ENCODE measurements at regions not wholly inside any gene's neighbourhood (a gene's known extent, or its start where the extent isn't known, plus 50 kb on each side); places are given as distances from the start of the nearest gene placed in this dataset.
"Not testable (repeated sequence)": the region's sequence is repeated elsewhere in the genome, so short reads cannot be mapped to it uniquely, and the experiment has no call there.

DNA sequence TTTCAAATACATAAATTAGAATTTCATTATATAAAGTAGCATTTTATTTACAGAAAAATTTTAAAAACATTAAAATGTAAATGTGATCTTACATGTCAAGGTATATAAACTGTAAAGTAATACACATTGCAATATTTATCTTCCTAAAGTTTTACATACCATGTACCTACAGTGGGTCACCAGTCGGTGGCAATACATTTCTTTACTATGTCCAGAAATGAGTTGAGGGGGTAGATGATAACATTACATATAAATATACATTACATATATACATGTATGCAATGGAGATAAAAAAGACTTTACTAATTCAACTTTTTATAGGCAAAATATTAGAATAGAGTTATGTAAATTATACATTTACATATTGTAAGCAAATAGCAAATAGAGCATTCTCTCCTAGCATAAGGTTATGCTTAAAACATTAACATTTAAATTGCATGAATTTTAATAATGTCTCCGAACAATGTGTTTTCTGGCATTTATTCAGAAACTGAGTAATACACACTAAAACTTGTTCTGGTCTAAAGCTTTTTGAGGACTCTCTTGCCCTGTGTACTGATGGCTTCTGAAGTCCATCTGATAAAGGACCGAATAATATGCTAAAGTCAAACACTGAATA lies 93.3 kb upstream of the NLGN1 start:
- in situ Hi-C loops (cut with MboI) = no loop called here
- H3K9me3 ChIP-seq (ENCODE audit: low read depth) = no peaks in the 10 kb centered on the region
- H3K9me2 ChIP-seq (ENCODE audit: insufficient read depth) = no peaks in the 10 kb centered on the region
- no peak for TF ChIP-seq EZH2phosphoT487 (IDR thresholded peaks at IDR 0.05; ENCODE audit: insufficient read depth, low read depth)
- no peak for TF ChIP-seq EZH2 (IDR thresholded peaks at IDR 0.05; ENCODE audit: insufficient read depth, poor library complexity, severe bottlenecking)
- no peaks in the 10 kb centered on the region for H3K36me3 ChIP-seq (ENCODE audit: low read depth)
- H3K4me2 ChIP-seq (ENCODE audit: unreplicated experiment) = no peak overlapping the region
- H3K4me3 ChIP-seq = no peak overlapping the region
- 33 to 34% methylated on average over 3 of the region's 3 CpGs for WGBS, 2 experiments (ENCODE audit: low coverage in 1 of 2, low lambda C conversion rate in 2 of 2, missing lambda C conversion rate in 2 of 2)
- DNase-seq = no peak
- no peaks in the 10 kb centered on the region for H3K79me2 ChIP-seq (ENCODE audit: insufficient read depth)
- no peaks in the 10 kb centered on the region for H4K20me1 ChIP-seq (ENCODE audit: insufficient read depth)
- no peak overlapping the region for H2AFZ ChIP-seq
- H3K27me3 ChIP-seq (replicated peaks; ENCODE audit: insufficient read depth) = no peaks in the 10 kb centered on the region; the same call in 1 of the 2 replicates
- no peak overlapping the region for H3K9ac ChIP-seq
- H3K27ac ChIP-seq = no peak overlapping the region
- no peaks in the 10 kb centered on the region for H3F3A ChIP-seq (ENCODE audit: insufficient read depth)
- H3K4me1 ChIP-seq (ENCODE audit: insufficient read depth) = no peaks in the 10 kb centered on the region

DNA sequence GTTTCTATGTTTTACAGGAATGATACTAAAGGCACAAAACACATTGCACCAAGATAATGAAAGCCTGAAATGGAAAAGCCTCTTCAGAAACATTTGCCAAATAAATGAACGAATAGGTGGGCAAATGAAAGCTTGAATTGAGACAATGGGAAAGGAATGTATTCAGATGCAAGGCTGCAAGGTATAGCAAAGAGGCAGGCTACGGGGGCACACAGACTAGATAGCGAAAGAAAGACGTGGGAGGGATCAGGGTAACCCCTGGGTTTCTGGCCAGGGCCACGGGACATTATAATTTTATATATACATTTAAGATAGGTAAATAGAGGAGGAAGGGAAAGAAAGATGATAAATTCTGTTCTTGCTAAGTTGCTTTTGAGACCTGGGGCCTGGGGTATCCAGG lies 95.9 kb upstream of the NLGN1 start:
- H3K4me2 ChIP-seq (ENCODE audit: unreplicated experiment) = no peak overlapping the region
- H3K27me3 ChIP-seq (replicated peaks; ENCODE audit: insufficient read depth) = no peaks in the 10 kb centered on the region; the same call in 1 of the 2 replicates
- no peaks in the 10 kb centered on the region for H3K9me3 ChIP-seq (ENCODE audit: low read depth)
- no peak overlapping the region for H3K4me3 ChIP-seq
- DNase-seq = no peak
- H3K27ac ChIP-seq = no peak overlapping the region
- TF ChIP-seq EZH2phosphoT487 (IDR thresholded peaks at IDR 0.05; ENCODE audit: insufficient read depth, low read depth) (no peak), EZH2 (IDR thresholded peaks at IDR 0.05; ENCODE audit: insufficient read depth, poor library complexity, severe bottlenecking) (no peak)
- H3K4me1 ChIP-seq (ENCODE audit: insufficient read depth) = no peaks in the 10 kb centered on the region
- no peaks in the 10 kb centered on the region for H3K79me2 ChIP-seq (ENCODE audit: insufficient read depth)
- H3K9me2 ChIP-seq (ENCODE audit: insufficient read depth) = no peaks in the 10 kb centered on the region
- H4K20me1 ChIP-seq (ENCODE audit: insufficient read depth) = no peaks in the 10 kb centered on the region
- in situ Hi-C loops (cut with MboI) = no loop called here
- WGBS, 2 experiments (ENCODE audit: low coverage in 1 of 2, low lambda C conversion rate in 2 of 2, missing lambda C conversion rate in 2 of 2) = 21 to 22% methylated on average over 5 of the region's 5 CpGs
- H3K36me3 ChIP-seq (ENCODE audit: low read depth) = no peaks in the 10 kb centered on the region
- H2AFZ ChIP-seq = no peak overlapping the region
- H3K9ac ChIP-seq = no peak overlapping the region
- no peaks in the 10 kb centered on the region for H3F3A ChIP-seq (ENCODE audit: insufficient read depth)

DNA sequence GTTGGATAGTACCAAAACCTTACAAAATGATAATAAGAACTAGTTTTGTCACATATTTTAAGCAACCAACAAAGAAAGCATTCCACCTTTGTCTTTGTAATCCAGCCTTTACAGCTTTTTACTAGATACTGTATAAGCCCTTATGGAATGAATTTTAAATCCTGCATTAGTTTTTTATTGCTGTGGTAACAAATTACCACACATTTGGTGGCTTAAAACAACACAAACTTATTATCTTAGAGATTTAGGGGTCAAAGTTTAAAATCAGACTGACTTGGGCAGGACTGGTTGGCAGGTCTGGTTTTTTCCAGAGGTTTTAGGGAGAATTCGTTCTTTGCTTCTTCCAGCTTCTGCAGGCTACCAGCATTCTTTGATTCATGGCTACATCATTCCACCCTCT lies 108.5 kb upstream of the NLGN1 start:
- no peak overlapping the region for H3K4me3 ChIP-seq
- no peaks in the 10 kb centered on the region for H3K9me3 ChIP-seq (ENCODE audit: low read depth)
- no peak for TF ChIP-seq EZH2 (IDR thresholded peaks at IDR 0.05; ENCODE audit: insufficient read depth, poor library complexity, severe bottlenecking)
- no peak for TF ChIP-seq EZH2phosphoT487 (IDR thresholded peaks at IDR 0.05; ENCODE audit: insufficient read depth, low read depth)
- H2AFZ ChIP-seq = no peak overlapping the region
- no peak for DNase-seq
- H3K36me3 ChIP-seq (ENCODE audit: low read depth) = no peaks in the 10 kb centered on the region
- no peaks in the 10 kb centered on the region for H4K20me1 ChIP-seq (ENCODE audit: insufficient read depth)
- H3K4me2 ChIP-seq (ENCODE audit: unreplicated experiment) = no peak overlapping the region
- WGBS, 2 experiments (ENCODE audit: low coverage in 1 of 2, low lambda C conversion rate in 2 of 2, missing lambda C conversion rate in 2 of 2) = 0 to 10% methylated on average over 1 of the region's 1 CpG
- no peaks in the 10 kb centered on the region for H3K79me2 ChIP-seq (ENCODE audit: insufficient read depth)
- no peaks in the 10 kb centered on the region for H3F3A ChIP-seq (ENCODE audit: insufficient read depth)
- H3K27me3 ChIP-seq (replicated peaks; ENCODE audit: insufficient read depth) = no peaks in the 10 kb centered on the region
- in situ Hi-C loops (cut with MboI) = no loop called here
- no peak overlapping the region for H3K27ac ChIP-seq
- H3K4me1 ChIP-seq (ENCODE audit: insufficient read depth) = no peaks in the 10 kb centered on the region
- H3K9ac ChIP-seq = no peak overlapping the region
- no peaks in the 10 kb centered on the region for H3K9me2 ChIP-seq (ENCODE audit: insufficient read depth)

DNA sequence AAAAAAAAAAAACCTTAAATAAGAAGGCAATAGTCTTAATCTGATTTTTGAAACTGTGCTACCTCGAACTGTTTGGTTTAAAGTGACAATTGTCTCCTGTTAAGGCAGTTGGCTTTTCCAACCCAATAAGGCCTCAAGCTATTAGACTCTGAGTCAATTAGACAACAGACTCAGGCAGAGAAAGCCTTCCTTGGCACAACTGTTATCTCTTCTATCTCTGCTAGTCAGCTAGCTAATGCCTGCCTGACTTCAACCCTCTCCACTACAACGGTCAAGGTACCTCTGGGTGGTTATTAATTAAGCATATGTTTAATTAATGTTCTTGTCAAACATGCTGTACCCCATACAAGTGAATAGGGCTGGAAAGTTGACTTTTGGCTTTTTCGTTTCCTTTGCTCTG lies 110.2 kb upstream of the NLGN1 start:
- H3K79me2 ChIP-seq (ENCODE audit: insufficient read depth) = no peaks in the 10 kb centered on the region
- no peak for TF ChIP-seq EZH2 (IDR thresholded peaks at IDR 0.05; ENCODE audit: insufficient read depth, poor library complexity, severe bottlenecking)
- no peak for TF ChIP-seq EZH2phosphoT487 (IDR thresholded peaks at IDR 0.05; ENCODE audit: insufficient read depth, low read depth)
- H2AFZ ChIP-seq = no peak overlapping the region
- no peak overlapping the region for H3K27ac ChIP-seq
- DNase-seq = no peak
- no peaks in the 10 kb centered on the region for H3K9me2 ChIP-seq (ENCODE audit: insufficient read depth)
- WGBS, 2 experiments (ENCODE audit: low coverage in 1 of 2, low lambda C conversion rate in 2 of 2, missing lambda C conversion rate in 2 of 2) = 21% methylated on average over 3 of the region's 3 CpGs
- no peak overlapping the region for H3K4me2 ChIP-seq (ENCODE audit: unreplicated experiment)
- no peaks in the 10 kb centered on the region for H4K20me1 ChIP-seq (ENCODE audit: insufficient read depth)
- in situ Hi-C loops (cut with MboI) = no loop called here
- no peak overlapping the region for H3K4me3 ChIP-seq
- no peaks in the 10 kb centered on the region for H3K9me3 ChIP-seq (ENCODE audit: low read depth)
- no peak overlapping the region for H3K9ac ChIP-seq
- H3K4me1 ChIP-seq (ENCODE audit: insufficient read depth) = no peaks in the 10 kb centered on the region
- H3K36me3 ChIP-seq (ENCODE audit: low read depth) = no peaks in the 10 kb centered on the region
- H3F3A ChIP-seq (ENCODE audit: insufficient read depth) = no peaks in the 10 kb centered on the region
- H3K27me3 ChIP-seq (replicated peaks; ENCODE audit: insufficient read depth) = no peaks in the 10 kb centered on the region

DNA sequence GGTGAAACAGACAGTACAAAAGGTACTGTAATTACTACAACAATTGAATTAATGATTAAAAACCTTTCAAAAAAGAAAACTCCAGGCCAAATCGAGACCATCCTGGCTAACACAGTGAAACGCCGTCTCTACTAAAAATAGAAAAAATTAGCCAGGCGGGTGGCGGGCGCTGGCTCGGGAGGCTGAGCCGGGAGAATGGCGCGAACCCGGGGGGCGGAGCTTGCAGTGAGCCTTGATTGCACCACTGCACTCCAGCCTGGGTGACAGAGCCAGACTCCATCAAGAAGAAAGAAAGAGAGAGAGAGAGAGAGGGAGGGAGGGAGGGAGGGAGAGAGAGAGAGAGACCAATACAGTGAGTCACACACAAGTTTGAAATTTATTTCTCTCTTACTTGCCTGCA lies 111.0 kb upstream of the NLGN1 start:
- H3K4me3 ChIP-seq; H3K79me2 ChIP-seq (ENCODE audit: insufficient read depth); H4K20me1 ChIP-seq (ENCODE audit: insufficient read depth); H2AFZ ChIP-seq; DNase-seq; in situ Hi-C loops (cut with MboI); H3K9me2 ChIP-seq (ENCODE audit: insufficient read depth); H3K27ac ChIP-seq; H3F3A ChIP-seq (ENCODE audit: insufficient read depth); H3K36me3 ChIP-seq (ENCODE audit: low read depth); H3K9ac ChIP-seq; H3K27me3 ChIP-seq (replicated peaks; ENCODE audit: insufficient read depth); H3K9me3 ChIP-seq (ENCODE audit: low read depth); H3K4me2 ChIP-seq (ENCODE audit: unreplicated experiment); H3K4me1 ChIP-seq (ENCODE audit: insufficient read depth): not testable (repeated sequence)
- WGBS, 2 experiments (ENCODE audit: low coverage in 1 of 2, low lambda C conversion rate in 2 of 2, missing lambda C conversion rate in 2 of 2) = 79 to 81% methylated on average over 12 of the region's 12 CpGs
